ENCODE measurements at regions not wholly inside any gene's neighbourhood (a gene's known extent, or its start where the extent isn't known, plus 50 kb on each side); places are given as distances from the start of the nearest gene placed in this dataset.

DNA sequence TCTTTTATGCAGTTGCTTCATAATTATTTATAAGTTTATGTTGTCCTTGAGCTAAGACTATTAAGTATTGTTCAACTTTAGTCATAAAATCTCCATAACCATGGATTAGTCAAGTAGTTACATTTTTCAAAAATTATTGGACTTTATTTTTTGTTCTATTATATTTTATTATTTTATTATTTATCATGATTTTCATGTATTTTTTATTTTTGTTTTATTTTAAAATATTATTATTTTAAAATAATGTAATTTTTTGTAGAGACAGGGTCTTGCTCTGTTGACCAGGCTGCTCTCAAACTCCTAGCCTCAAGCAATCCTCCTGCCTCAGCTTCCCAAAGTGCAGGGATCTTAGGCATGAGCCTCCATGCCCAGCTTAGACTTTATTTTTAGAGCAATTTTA is 102.3 kb downstream of the NOC3L start:
- no peaks in the 10 kb centered on the region for H3K36me3 ChIP-seq (ENCODE audit: low read depth)

DNA sequence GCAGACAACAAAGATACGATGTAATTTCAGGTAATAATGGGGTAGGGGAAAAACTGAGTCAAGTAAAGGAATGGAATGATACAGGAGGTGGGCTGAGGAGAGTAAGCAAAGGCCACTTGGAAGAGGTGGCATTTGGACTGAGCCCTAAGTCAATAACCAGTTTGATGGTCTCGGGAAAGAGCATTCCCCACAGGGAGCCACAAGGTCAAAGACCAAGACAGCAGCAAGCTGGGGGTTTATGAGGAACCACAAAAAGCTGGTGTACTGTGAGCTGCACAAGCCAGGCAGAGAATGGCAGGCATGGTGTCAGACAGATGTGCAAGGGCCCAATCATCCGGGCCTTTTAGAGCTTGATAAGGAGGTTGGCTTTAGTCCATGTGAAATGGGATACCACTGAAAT is 98.7 kb downstream of the NOC3L start:
- H3K4me3 ChIP-seq = no peak overlapping the region
- intact Hi-C loops (cut with DNase I, micrococcal nuclease) = no loop called here
- ATAC-seq (no peak), DNase-seq (no peak)
- H3K4me1 ChIP-seq (ENCODE audit: low read depth) = no peaks in the 10 kb centered on the region
- TF ChIP-seq, protein P1, sequence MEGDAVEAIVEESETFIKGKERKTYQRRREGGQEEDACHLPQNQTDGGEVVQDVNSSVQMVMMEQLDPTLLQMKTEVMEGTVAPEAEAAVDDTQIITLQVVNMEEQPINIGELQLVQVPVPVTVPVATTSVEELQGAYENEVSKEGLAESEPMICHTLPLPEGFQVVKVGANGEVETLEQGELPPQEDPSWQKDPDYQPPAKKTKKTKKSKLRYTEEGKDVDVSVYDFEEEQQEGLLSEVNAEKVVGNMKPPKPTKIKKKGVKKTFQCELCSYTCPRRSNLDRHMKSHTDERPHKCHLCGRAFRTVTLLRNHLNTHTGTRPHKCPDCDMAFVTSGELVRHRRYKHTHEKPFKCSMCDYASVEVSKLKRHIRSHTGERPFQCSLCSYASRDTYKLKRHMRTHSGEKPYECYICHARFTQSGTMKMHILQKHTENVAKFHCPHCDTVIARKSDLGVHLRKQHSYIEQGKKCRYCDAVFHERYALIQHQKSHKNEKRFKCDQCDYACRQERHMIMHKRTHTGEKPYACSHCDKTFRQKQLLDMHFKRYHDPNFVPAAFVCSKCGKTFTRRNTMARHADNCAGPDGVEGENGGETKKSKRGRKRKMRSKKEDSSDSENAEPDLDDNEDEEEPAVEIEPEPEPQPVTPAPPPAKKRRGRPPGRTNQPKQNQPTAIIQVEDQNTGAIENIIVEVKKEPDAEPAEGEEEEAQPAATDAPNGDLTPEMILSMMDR (IDR thresholded peaks at IDR 0.05) = no peak
- H3K9me3 ChIP-seq = no peaks in the 10 kb centered on the region
- H3K36me3 ChIP-seq (ENCODE audit: low read depth) = no peaks in the 10 kb centered on the region

More for the DNA sequence above, 102.3 kb downstream of the NOC3L start:
- TF ChIP-seq, protein P1 (IDR thresholded peaks at IDR 0.05) = no peak
- Histone ChIP-seq H3K4me3 (no peak overlapping the region), H3K9me3 (no peaks in the 10 kb centered on the region), H3K4me1 (ENCODE audit: low read depth) (no peaks in the 10 kb centered on the region)
- intact Hi-C loops (cut with DNase I, micrococcal nuclease) = no loop called here
- DNase-seq (no peak), ATAC-seq (no peak)

DNA sequence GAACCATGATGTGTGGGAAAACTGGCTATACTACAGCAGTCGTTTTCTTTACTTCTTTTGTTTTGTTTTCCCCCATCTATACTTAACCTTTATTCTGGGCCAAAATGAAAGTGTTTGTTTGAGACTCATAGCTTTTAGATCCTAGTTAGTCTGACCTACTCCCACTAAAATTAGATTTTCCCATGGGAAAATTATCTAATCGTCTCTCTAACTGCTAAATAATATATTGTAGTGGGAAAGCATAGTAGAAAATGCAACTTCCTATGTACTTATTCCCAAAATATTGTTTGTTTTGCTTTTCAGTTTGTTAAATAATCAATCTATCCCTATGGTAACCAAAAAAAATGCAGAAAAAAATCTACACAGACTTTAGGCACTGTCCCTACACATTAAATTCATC is 96.6 kb downstream of the NOC3L start:
- intact Hi-C loops (cut with DNase I, micrococcal nuclease) = no loop called here
- TF ChIP-seq, protein P1 (IDR thresholded peaks at IDR 0.05) = no peak
- H3K4me1 ChIP-seq (ENCODE audit: low read depth) = no peaks in the 10 kb centered on the region
- no peaks in the 10 kb centered on the region for H3K36me3 ChIP-seq (ENCODE audit: low read depth)
- no peaks in the 10 kb centered on the region for H3K9me3 ChIP-seq
- DNase-seq = no peak
- ATAC-seq = no peak
- H3K4me3 ChIP-seq = no peak overlapping the region

DNA sequence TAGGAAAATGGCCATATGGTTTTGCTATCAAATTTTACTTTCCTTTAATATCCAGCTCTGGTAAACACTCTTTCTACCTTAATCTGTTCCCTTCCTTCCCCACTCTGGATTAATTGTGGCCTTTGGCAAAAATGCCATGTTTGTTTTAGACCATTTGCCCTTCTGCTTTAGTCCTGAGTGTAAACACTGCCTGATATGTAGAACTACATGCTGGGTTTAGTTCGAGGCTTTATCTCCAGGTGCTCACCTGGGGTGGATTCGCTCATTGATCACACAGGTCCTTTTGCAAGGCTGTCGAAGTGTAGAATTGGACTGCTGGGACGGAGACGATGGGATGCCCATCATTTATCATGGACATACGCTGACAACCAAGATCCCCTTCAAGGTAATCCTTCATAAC is 94.1 kb downstream of the NOC3L start:
- ATAC-seq (no peak), DNase-seq (no peak)
- TF ChIP-seq, protein P1 (IDR thresholded peaks at IDR 0.05) = no peak
- Histone ChIP-seq H3K36me3 (ENCODE audit: low read depth) (peaks cover 6% of the 10 kb centered on the region), H3K9me3 (no peaks in the 10 kb centered on the region), H3K4me3 (no peak overlapping the region), H3K4me1 (ENCODE audit: low read depth) (no peaks in the 10 kb centered on the region)
- intact Hi-C loops (cut with DNase I, micrococcal nuclease) = no loop called here

DNA sequence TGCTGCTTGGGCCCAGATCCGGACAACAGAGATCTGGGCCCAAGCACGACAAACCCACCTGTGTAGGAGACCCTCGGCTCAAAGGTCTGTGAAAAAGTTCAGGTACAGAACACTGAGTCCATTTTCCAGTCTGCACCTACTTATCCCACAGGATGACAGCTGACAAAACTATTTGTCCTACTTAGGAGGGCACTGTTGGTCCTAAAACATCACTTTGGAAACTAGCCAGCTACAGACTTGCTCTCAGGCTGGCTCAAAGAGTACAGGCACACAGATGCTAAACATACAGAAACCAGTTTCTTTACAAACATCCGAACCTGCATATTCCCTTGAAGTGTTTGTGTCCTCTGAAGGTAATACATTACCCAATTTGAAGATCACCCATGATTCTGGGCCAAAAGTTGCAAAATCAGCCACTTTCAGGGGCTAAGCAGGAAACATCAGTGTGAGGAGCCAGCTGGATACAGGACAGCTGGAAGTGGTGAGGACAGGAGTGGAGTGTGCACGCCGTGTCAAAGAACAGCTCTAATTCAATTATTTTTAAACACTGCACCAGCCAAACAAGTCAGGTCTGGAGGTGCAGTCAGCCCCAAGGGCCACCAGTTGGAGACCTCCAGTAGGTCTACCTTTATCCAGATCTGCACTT is 88.5 kb downstream of the NOC3L start:
- no peaks in the 10 kb centered on the region for H3K4me1 ChIP-seq (ENCODE audit: low read depth)
- no peaks in the 10 kb centered on the region for H3K9me3 ChIP-seq
- DNase-seq (peak in 1 of 3 donors; percentile 27), ATAC-seq (peak; percentile 44)
- H3K36me3 ChIP-seq (ENCODE audit: low read depth) = peaks cover 6% of the 10 kb centered on the region
- TF ChIP-seq, protein P1 (IDR thresholded peaks at IDR 0.05) = no peak
- intact Hi-C loops (cut with DNase I, micrococcal nuclease) = no loop called here
- no peak overlapping the region for H3K4me3 ChIP-seq

DNA sequence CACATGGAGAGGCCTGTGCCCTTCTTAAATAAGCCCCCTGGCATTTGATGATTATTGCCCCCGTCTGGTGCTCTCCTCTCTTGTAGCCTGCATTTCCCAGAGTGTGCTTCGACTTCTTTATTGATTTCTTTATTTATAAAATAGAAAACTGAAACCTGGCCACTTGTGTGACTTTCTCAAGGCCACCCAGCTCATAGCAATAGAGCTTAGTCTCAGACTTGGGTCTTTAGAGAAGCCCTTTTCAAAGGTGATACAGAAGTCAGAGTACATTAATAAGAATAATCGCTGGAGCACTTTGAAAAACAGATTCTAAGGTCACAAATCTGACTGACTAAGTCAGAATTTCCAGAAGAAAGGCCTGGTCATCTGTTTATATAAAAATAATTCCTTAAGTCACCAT is 86.6 kb downstream of the NOC3L start:
- DNase-seq (no peak), ATAC-seq (no peak)
- no peaks in the 10 kb centered on the region for H3K9me3 ChIP-seq
- peaks cover 6% of the 10 kb centered on the region for H3K36me3 ChIP-seq (ENCODE audit: low read depth)
- no peak overlapping the region for H3K4me3 ChIP-seq
- intact Hi-C loops (cut with DNase I, micrococcal nuclease) = no loop called here
- TF ChIP-seq, protein P1 (IDR thresholded peaks at IDR 0.05) = no peak
- H3K4me1 ChIP-seq (ENCODE audit: low read depth) = no peaks in the 10 kb centered on the region

Measured in mucosa of descending colon (tissue), 3 donors.